SK-N-DZ (cell line): ENCODE measurements at regions not wholly inside any gene's neighbourhood (a gene's known extent, or its start where the extent isn't known, plus 50 kb on each side); places are given as distances from the start of the nearest gene placed in this dataset.

ENCODE experiments used
- DNase-seq: peaks from one replicate; pipeline ENCODE4 v3.0.0-alpha.2; 2015; ENCODE audit warnings: low spot score

DNA sequence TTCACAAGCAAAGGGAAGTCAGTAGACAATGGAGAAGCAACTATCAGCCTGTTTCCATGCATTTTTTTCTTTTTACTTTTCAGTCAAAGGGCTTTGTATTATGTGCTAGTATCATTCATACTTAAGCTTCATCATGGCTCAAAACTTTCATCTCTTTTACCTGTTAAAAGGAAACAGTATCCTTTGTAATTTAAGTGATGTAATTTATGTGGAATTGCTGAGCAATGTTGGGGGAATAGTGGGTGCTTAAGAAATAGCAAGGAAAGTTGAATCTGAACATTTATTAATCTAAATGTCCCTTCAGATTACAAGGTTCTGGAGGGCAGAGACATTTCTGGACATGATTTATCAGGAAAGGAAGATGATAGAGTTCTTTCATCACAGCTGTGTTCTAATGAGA is 915.3 kb downstream of the VRK1 start:
- no peak for DNase-seq

- no peak for DNase-seq
Observed at GRCh38 chr14:97713023-97713422, 915.8 kb downstream of the VRK1 start.

DNA sequence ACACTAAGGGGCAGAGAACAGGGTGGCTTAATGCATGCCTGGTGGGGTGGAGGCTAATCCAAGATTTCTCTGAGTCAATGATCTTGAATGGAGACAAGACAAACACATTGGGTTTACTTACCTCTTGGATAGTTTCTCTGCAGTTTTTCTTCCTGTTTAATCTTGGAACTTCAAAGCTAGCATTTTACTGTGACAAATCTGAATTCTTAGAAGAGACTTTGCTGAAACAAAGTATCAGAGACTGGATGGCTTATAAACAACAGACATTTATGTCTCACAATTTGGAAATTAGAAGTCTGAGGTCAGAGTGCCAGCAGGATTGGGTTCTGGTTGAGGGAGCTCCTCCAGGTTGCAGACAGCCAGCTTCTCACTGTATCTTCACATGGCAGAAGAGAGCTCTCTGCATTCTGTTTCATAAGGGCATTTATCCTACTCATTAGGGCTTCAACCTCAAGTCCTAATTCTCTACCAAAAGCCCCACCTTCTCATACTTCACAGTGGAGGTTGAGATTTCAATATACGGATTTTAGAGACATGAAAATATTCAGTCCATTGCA is 921.8 kb downstream of the VRK1 start:
- DNase-seq: no peak

GRCh38 chr14:97719931-97720330 is 922.7 kb downstream of the VRK1 start:
- no peak for DNase-seq

DNA sequence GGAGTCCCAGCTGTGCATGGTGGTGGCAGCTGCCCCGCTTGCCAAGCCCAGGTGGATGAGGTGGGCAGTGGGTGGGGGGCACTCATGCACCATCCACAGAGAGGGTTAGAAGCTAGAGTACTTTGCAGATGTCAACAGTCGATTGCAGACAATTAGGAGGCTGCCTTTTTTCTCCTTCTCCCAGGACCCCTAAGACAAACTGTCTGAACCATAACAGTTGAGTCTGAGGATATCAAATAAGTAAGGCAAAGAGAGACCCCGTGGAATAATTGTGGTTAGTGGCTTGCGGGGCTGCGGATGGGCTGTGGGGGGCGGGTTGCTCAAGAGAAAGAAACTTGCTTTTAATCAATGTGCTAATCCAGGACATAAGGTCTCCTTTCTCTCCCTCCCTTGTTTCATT is 926.2 kb downstream of the VRK1 start:
- no peak for DNase-seq

GRCh38 chr14:97723819-97724218 is 926.6 kb downstream of the VRK1 start:
- no peak for DNase-seq

GRCh38 chr14:97724265-97724731 is 927.1 kb downstream of the VRK1 start:
- no peak for DNase-seq

- no peak for DNase-seq
Observed at GRCh38 chr14:97726676-97727075, 929.5 kb downstream of the VRK1 start.

- no peak for DNase-seq
Observed at GRCh38 chr14:97730706-97731105, 933.5 kb downstream of the VRK1 start.

DNA sequence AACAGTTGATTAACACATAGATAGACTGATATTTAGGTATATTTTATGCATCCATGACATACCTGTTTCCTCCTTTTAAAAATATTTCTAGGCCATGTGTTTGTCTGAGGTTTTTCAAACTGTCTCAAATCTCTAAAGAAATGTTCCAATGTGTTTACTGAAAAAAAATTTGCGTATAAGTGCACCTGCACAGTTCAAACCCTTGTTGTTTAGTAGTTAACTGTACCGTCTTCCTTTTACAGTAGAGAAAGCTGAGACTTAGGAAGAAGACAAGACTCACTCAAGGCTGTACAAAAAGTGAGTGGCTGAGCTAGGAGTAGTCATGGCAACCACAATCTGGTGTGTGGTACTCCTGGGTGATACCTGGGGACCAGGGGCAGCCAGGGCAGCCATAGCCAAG is 934.6 kb downstream of the VRK1 start:
- DNase-seq: no peak

DNA sequence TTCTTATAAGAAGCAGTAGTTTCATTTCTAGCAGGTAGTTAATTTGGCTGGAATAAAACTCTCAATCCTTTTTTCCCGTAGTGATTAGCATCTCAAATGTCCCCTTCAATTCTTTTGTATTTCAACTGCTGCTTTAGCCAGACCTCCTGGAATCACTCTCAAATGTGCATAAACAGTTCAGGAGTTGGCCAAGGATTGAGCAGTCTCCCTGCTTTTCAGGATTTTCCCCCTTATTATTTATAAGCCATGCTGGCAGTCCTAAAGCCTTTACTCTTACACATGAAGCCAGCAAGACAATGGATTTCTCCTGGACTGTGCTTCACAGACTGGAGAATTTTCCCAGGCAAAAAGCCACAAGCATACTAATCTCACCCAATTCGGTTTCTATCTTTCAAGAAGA is 950.1 kb downstream of the VRK1 start:
- no peak for DNase-seq

- DNase-seq: no peak
Observed at GRCh38 chr14:97748616-97749015, 951.4 kb downstream of the VRK1 start.

- DNase-seq: no peak
Observed at GRCh38 chr14:97757491-97757890, 960.3 kb downstream of the VRK1 start.

GRCh38 chr14:97760050-97760449 is 962.9 kb downstream of the VRK1 start:
- DNase-seq: no peak

GRCh38 chr14:97762386-97762785 is 965.2 kb downstream of the VRK1 start:
- no peak for DNase-seq

- DNase-seq: no peak
Observed at GRCh38 chr14:97771340-97772045, 974.3 kb downstream of the VRK1 start.

DNA sequence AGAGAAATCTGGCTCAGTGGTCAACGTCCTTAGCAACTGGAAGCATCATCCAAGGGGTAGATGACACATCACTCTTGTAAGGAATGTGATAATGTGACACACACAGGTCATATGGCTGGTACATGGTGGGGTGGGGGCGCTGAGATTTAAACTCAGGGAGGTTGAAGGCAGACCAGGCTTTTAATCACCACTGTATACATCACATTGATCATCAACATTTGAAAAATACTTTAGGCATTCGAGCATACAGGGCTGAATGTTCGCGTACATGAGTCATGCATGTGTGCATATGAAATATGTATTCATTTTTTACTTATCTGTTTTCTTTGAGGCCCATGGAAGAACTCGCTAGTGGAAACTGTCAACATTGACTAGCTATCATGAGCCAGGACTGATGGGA is 976.4 kb downstream of the VRK1 start:
- no peak for DNase-seq

GRCh38 chr14:97776890-97777558 is 979.8 kb downstream of the VRK1 start:
- no peak for DNase-seq

DNA sequence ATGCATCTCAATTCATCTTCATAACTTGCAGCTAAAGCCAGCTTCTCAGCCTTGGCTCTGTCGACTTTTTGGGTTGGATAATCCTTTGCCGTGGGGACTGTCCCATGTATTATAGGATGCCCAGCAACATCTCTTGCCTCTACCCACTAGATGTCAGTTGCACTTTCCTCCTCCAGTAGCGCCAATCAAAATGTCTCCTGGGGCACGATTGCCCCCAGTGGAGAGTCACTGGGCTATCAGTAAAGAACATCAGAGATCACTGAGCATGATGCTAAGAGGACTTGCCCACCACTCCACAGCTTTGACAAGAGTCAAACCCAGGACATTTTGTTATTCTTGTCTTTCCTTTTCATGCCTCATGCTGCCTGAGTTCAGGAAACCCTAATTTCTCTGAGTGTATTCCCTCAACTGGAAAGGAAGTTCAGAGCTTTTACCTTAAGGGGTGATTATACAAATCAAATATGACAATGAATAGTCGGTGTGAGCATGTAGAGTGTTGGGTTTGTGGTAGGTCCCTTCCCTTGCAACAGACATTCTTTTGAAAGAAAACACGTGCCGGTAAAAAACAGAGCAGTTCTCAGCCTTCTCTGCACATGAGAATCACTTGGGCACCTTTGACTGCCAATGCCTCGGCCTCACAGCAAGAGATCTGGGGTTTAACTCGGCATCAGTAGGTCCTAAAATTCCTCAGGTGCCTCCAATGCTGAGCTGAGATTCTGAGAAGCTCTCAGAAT is 980.6 kb downstream of the VRK1 start:
- no peak for DNase-seq

DNA sequence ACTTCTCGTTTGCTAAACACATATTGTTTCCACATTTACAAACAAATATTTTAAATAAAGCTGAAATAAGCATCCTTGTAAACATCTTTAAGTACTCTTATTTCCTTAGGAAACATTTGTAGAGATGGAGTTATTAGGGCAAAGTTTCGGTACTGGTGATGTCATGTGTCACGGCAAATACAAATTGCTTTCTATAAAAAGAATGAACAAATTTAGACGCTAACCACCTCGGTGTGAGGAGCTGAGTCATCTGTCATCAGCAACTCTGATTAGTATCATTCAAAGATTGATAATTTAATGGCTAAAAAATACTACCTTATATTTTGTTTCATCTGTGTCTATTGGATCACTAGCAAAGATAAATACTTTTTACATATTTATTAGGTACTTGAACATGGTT is 982.0 kb downstream of the VRK1 start:
- no peak for DNase-seq

- DNase-seq: no peak
Observed at GRCh38 chr14:97780804-97781203, 983.6 kb downstream of the VRK1 start.

DNA sequence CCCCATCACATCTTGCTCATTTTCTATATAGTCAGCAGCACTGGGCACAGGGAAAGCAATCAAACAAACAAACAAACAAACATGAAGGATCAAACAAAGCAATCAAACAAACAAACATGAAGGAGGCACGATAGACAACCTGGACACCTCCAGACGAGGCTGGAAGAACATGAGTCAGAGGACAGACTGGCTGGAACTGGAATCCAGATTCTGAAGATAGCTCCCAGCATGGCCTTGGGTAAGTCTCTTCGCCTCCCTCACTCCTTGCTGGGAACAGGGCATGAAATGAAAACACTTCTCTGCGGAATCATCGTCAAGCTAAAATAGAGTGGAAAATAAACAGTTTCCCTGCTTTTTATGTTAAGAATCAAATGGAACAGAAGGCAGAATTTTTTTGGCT is 984.8 kb downstream of the VRK1 start:
- DNase-seq: no peak
